ENCODE measurements at regions not wholly inside any gene's neighbourhood (a gene's known extent, or its start where the extent isn't known, plus 50 kb on each side); places are given as distances from the start of the nearest gene placed in this dataset.
"Not testable (repeated sequence)": the region's sequence is repeated elsewhere in the genome, so short reads cannot be mapped to it uniquely, and the experiment has no call there.

DNA sequence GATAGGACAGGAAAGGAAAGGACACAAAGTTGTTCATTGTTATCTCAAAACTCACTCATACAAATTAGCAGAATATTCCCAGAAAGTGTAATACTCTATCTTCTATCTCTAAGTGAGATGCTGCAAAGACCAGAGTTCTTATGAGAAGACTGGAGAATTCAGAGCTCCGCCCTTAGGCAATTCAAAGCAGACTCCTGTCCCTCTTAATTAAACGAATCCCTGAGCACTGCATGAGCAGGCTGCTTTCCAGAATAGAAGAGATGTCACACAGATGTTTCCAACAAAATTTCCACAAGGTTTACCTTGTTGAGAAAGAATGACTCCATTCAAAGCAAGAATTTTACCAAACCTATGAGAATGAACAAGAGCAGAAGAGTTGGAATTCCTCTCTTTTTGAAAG, 630.8 kb upstream of the INTU start:
- DNase-seq (ENCODE audit: low spot score), result no peak
- in situ Hi-C loops (cut with HindIII; ENCODE audit: low sequenced_read_pairs), result no loop called here

- no peak for DNase-seq (ENCODE audit: low spot score)
- in situ Hi-C loops (cut with HindIII; ENCODE audit: low sequenced_read_pairs), result no loop called here
These were observed 626.3 kb upstream of the INTU start for GRCh38 chr4:127006446-127006877.

GRCh38 chr4:127007305-127007704, 625.5 kb upstream of the INTU start:
- DNase-seq (ENCODE audit: low spot score), result no peak
- in situ Hi-C loops (cut with HindIII; ENCODE audit: low sequenced_read_pairs), result no loop called here

DNA sequence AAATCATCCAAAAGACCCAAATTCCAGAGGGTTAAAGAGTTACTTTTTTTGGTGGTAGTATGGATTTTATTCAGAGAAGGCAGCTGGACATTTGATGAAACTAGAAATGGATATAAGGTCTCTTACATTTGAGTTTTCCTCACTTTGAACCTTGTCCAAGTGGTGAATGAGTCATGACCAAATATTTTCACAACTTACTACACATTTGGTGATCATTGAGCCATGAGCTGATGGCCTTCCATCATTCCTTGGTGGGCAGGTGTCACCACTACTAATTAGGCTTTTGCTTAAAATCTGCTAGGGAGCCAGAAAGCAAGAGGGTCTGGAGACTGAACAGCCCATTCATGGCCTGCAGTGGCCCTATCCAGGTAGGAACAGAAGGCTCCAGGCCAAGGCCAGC, 620.2 kb upstream of the INTU start:
- in situ Hi-C loops (cut with HindIII; ENCODE audit: low sequenced_read_pairs), result no loop called here

DNA sequence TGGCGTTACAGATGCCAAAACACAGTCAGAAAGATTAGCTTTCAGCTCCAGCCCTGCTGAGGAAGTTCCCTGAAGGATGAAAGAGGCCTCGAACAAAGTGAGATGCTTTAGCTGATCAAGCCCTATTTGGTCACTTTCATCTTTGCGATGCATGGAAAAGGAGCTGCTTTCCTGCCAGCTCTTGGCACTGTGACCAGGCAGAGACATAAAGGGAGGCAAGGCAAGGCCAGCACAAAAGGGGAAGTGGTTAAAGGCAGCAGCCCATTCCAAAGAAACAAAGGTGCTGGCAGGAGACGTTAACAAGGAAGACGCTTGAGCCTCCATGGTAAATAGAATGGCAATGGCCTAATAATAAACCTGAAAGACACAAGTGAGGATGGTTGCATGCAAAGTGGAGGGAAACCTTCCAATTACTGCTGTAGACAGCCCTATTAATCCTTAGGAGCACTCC, 617.1 kb upstream of the INTU start:
- DNase-seq (ENCODE audit: low spot score), result no peak
- in situ Hi-C loops (cut with HindIII; ENCODE audit: low sequenced_read_pairs), result no loop called here

More for the DNA sequence above, 620.2 kb upstream of the INTU start:
- no peak for DNase-seq (ENCODE audit: low spot score)

DNA sequence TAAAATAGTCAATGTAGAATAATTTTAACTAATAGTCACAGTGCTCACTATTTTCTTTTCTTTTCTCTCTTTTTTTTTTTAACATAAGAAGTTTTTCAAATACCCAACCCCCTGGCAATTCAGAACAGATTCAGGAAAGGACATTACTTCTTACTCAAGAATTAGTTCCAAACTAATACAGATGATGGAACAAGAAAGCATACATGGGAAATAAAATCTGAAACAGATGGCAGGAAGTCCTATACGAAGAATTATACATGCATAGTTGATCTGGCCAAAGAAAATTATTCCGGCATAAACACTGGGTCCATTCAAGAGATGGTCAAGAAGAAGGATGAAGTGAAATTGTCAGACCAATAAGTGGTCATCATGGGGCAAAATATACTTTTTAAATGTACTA, 614.4 kb upstream of the INTU start:
- in situ Hi-C loops (cut with HindIII; ENCODE audit: low sequenced_read_pairs), result no loop called here
- DNase-seq (ENCODE audit: low spot score), result no peak

DNA sequence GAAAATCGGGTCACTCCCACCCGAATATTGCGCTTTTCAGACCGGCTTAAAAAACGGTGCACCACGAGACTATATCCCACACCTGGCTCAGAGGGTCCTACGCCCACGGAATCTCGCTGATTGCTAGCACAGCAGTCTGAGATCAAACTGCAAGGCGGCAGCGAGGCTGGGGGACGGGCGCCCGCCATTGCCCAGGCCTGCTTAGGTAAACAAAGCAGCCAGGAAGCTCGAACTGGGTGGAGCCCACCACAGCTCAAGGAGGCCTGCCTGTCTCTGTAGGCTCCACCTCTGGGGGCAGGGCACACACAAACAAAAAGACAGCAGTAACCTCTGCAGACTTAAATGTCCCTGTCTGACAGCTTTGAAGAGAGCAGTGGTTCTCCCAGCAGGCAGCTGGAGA, 611.9 kb upstream of the INTU start:
- DNase-seq (ENCODE audit: low spot score); in situ Hi-C loops (cut with HindIII; ENCODE audit: low sequenced_read_pairs): not testable (repeated sequence)

- no peak for DNase-seq (ENCODE audit: low spot score)
- in situ Hi-C loops (cut with HindIII; ENCODE audit: low sequenced_read_pairs), result no loop called here
These were observed 596.5 kb upstream of the INTU start for GRCh38 chr4:127036296-127036695.

- in situ Hi-C loops (cut with HindIII; ENCODE audit: low sequenced_read_pairs), result no loop called here
- DNase-seq (ENCODE audit: low spot score), result no peak
These were observed 586.9 kb upstream of the INTU start for GRCh38 chr4:127045861-127046260.

- in situ Hi-C loops (cut with HindIII; ENCODE audit: low sequenced_read_pairs), result no loop called here
- DNase-seq (ENCODE audit: low spot score), result no peak
These were observed 584.8 kb upstream of the INTU start for GRCh38 chr4:127047930-127048329.

DNA sequence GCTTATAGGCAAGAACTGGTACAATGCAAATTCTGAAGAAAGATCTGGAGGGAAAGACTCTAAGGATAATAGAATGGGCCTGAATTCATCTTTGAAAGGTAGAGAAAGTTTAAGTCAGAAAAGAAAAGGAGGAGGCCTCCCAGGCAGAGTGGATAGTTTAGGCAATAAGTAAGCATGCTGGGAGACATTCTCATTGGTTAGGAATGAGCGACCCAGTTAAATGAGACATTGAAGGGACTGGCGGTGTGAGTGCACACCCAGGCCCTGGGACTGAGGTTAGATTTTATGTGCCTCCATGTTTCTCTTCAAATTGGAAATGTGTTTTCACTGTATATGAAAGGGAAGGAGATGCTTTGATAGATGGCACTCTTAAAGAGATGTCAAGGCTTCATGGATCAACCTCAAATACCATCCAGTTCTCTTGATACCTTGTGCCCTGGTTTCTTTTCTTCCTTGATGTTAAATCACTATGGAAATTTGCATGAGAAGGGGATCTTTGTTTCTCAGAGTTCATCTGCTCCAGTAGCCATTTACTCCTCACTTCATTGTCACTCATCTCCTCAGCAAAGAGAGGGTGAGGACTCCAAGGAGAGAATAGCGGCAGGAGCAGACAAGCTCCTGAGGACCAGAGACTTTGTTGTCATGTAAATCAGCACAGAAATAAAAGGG, 584.2 kb upstream of the INTU start:
- in situ Hi-C loops (cut with HindIII; ENCODE audit: low sequenced_read_pairs), result no loop called here
- DNase-seq (ENCODE audit: low spot score), result no peak

GRCh38 chr4:127049526-127049925, 583.2 kb upstream of the INTU start:
- no peak for DNase-seq (ENCODE audit: low spot score)
- in situ Hi-C loops (cut with HindIII; ENCODE audit: low sequenced_read_pairs), result no loop called here

DNA sequence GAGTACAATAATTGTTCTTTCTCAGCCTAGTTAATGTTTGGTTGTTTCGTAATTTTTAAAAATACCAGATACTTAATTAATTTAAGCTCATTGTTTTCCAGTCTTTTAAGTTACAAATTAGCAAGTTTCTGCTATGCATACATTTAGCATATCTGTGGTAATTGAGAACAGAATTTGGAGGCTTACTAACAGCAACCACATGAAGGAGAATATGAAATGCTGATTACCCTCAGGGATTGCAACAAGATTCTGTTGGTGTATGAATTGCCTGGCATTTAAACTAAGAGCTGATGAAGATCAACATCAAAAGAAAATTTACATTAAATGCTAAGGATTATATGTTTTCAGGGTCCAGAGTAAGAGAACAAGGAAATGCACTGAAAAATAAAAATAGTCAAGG, 580.0 kb upstream of the INTU start:
- in situ Hi-C loops (cut with HindIII; ENCODE audit: low sequenced_read_pairs), result no loop called here
- DNase-seq (ENCODE audit: low spot score), result no peak

GRCh38 chr4:127055357-127055756, 577.4 kb upstream of the INTU start:
- in situ Hi-C loops (cut with HindIII; ENCODE audit: low sequenced_read_pairs), result no loop called here
- DNase-seq (ENCODE audit: low spot score), result peak; percentile 23

DNA sequence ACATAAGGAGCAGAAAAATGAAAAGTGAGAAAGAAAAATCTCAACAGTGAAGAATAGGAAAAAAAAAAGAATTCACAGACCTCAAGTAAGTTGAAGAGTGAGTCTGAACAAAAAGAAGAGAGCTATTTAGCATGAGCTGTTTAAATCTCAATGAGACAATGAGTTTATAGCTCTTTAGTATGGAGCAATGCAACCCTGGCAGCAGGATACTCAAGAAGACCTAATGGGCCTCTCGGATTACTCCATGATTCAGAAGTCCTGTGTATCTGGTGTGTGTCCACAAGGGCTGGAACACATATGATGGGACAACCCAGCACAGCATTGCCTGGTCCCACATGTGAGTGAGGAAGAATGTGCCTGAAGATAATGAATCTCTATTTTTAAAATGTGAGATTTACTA, 563.1 kb upstream of the INTU start:
- in situ Hi-C loops (cut with HindIII; ENCODE audit: low sequenced_read_pairs), result no loop called here
- no peak for DNase-seq (ENCODE audit: low spot score)

DNA sequence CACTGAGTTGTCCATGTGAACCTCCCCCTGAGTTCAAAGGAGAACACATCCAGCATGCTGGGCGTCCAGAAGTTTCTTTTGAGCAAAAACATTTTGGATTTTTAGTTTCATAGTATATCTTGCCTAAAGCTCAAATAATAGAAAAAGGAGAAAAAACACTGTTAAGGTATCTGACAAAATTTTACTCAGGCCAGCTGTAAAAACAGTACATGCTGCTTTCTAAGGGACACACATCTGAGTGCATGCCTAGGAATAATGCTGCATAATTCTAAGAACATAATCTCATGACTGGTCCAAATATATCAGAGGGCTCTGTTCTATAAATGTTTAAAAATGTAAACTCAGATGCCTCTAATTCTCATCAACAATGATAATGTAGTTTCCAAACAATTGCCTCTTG, 561.3 kb upstream of the INTU start:
- DNase-seq (ENCODE audit: low spot score), result no peak
- in situ Hi-C loops (cut with HindIII; ENCODE audit: low sequenced_read_pairs), result no loop called here

- in situ Hi-C loops (cut with HindIII; ENCODE audit: low sequenced_read_pairs), result no loop called here
- DNase-seq (ENCODE audit: low spot score), result no peak
These were observed 552.6 kb upstream of the INTU start for GRCh38 chr4:127080141-127080540.

- DNase-seq (ENCODE audit: low spot score), result no peak
- in situ Hi-C loops (cut with HindIII; ENCODE audit: low sequenced_read_pairs), result no loop called here
These were observed 551.7 kb upstream of the INTU start for GRCh38 chr4:127081041-127081440.

DNA sequence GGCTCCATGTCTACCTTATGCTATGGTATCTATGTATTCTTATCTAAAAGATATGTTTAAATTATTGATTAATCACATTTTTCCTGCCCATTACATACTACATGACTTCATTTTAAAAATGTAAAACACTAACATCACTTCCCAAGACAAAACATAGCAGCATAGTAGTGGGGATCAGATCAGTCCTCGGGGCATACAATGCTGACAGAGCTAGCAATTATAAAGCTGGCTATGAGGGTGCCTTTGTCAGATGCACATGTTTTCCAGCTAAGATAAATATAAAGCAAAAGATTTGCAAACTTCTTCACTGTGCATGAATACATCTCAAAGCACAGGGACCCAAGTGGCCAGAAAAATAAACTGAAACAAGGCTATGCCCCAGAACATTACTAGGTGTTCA, 549.8 kb upstream of the INTU start:
- in situ Hi-C loops (cut with HindIII; ENCODE audit: low sequenced_read_pairs), result no loop called here

GRCh38 chr4:127084666-127085065, 548.1 kb upstream of the INTU start:
- in situ Hi-C loops (cut with HindIII; ENCODE audit: low sequenced_read_pairs), result no loop called here
- no peak for DNase-seq (ENCODE audit: low spot score)

More for the DNA sequence above, 549.8 kb upstream of the INTU start:
- no peak for DNase-seq (ENCODE audit: low spot score)

- in situ Hi-C loops (cut with HindIII; ENCODE audit: low sequenced_read_pairs), result no loop called here
- DNase-seq (ENCODE audit: low spot score), result no peak
These were observed 535.7 kb upstream of the INTU start for GRCh38 chr4:127097061-127097460.

DNA sequence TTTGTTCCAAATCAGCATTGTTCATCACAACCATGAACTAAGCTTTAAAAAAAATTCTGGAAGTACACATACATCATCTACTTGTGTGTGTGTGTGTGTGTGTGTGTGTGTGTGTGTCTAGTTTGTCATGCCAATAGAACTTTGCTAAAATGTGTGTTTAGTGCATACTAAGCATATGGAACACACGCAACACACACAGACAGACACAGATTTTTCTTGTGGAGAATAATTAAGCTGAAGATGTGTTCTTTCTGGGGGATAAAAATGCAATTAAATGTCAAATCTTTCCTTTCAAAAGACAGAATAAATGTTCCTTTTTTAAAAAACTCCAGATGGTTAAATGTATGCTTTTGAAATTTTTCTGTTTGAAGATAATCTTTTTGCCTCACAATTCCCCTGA, 530.4 kb upstream of the INTU start:
- in situ Hi-C loops (cut with HindIII; ENCODE audit: low sequenced_read_pairs), result no loop called here
- no peak for DNase-seq (ENCODE audit: low spot score)

Measured in G401 (cell line).